Fibroblast of pulmonary artery (primary cell): ENCODE measurements at regions not wholly inside any gene's neighbourhood (a gene's known extent, or its start where the extent isn't known, plus 50 kb on each side); places are given as distances from the start of the nearest gene placed in this dataset.

ENCODE experiments used
- DNase-seq: peaks from one replicate; pipeline ENCODE4 v3.0.0-alpha.2; 2010; ENCODE audit warnings: low read depth
- H3K4me3 ChIP-seq: replicated peaks from 2 replicates; pipeline ENCODE4 v1.5.1; 2011; ENCODE audit warnings: low read depth, mild to moderate bottlenecking, control low read depth, low read length, moderate library complexity
- TF ChIP-seq, protein P1 (sequence below): IDR thresholded peaks from 2 replicates; pipeline ENCODE4 v1.5.1; 2011; ENCODE audit warnings: mild to moderate bottlenecking, control low read depth, low read length, inconsistent platforms; ENCODE audit errors: missing control alignments

DNA sequence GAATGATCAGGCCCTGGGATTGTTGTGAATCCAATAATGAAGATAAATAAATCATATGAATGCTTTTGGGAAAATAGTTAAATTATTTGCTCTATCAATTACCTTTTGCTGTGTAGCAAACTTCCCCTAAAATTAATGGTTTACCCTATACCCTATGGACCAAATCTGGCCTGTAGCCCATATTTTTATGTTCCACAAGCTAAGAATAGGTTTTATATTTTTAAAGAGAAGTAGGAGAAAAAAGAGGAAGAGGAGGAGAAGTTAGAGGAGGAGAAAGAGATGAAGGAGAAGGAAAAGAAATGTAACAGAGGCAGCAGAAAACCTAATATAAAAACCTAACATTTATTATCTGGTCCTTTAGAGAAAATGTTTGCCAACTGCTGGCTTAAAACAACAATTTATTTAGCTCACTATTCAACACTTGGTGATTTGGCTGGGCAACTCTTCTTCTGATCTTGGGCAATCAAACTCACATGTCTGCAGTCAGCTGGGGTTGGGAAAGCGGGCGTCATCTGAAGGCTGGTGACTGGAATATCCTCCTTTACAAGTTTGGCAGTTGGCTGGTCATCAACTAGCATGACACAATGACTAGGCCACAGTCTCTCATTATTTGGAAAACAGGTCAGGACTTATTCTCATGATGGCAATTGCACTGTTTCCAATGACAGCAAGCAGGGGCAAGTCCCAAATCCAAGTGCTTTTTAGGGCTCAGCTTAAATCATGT lies 522.9 kb downstream of the RASEF start:
- no peak overlapping the region for H3K4me3 ChIP-seq
- DNase-seq: no peak
- TF ChIP-seq, protein P1, sequence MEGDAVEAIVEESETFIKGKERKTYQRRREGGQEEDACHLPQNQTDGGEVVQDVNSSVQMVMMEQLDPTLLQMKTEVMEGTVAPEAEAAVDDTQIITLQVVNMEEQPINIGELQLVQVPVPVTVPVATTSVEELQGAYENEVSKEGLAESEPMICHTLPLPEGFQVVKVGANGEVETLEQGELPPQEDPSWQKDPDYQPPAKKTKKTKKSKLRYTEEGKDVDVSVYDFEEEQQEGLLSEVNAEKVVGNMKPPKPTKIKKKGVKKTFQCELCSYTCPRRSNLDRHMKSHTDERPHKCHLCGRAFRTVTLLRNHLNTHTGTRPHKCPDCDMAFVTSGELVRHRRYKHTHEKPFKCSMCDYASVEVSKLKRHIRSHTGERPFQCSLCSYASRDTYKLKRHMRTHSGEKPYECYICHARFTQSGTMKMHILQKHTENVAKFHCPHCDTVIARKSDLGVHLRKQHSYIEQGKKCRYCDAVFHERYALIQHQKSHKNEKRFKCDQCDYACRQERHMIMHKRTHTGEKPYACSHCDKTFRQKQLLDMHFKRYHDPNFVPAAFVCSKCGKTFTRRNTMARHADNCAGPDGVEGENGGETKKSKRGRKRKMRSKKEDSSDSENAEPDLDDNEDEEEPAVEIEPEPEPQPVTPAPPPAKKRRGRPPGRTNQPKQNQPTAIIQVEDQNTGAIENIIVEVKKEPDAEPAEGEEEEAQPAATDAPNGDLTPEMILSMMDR: no peak

- no peak overlapping the region for H3K4me3 ChIP-seq
- DNase-seq: no peak
- TF ChIP-seq, protein P1: no peak
Measured at GRCh38 chr9:82543726-82544125, 519.2 kb downstream of the RASEF start.

GRCh38 chr9:82546136-82546535 lies 516.8 kb downstream of the RASEF start:
- H3K4me3 ChIP-seq: no peak overlapping the region
- TF ChIP-seq, protein P1: no peak
- DNase-seq: no peak

GRCh38 chr9:82547995-82548394 lies 514.9 kb downstream of the RASEF start:
- H3K4me3 ChIP-seq: no peak overlapping the region
- DNase-seq: no peak
- TF ChIP-seq, protein P1: no peak

DNA sequence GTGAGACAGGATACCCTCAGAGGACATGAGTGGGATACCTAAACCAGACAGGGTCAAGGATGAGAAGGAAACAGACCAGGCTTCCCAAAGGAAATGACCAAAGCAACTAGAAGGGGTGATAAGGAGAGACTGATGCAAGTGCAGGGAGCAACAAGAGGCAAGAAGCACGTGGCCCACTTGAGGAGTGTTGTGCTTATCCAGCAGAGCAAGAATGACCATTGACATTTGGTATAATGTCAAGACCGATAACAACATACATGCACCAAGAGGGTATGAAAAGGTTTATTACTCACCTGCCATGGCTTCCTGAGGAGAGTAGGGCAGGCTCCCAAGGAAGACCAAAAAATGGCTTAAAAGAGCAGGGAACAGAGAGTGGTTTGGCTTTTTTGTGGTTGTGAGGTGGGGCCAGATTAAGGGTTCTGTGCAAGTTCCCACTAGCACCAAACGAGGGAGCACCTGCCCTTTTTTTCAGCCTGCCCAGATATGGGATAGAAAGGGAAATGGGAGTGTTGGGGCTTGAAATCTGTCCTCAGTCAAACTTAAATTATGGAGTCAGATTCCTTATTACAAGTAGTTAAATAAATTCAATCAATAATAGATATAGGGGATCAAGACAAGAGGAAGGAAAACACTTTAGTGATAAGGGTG lies 513.6 kb downstream of the RASEF start:
- TF ChIP-seq, protein P1: no peak
- H3K4me3 ChIP-seq: no peak overlapping the region
- no peak for DNase-seq

DNA sequence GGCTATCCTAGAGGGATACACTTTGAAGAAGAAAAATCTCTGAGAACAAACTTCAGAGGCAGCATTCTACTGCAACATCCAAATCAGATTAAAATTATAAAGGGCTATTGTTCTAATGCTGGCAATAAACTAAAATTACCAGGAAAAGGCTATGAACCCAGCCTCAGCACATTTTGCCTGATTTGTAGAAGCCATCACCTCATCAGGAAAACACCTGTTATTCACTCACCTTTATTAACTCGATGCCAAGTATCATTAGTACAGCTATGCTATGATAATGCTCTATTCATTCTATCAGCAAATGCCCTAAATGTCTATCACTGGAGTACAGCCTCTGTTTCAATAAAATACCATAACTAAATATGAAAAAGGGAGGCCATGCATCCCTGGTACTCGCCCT lies 510.2 kb downstream of the RASEF start:
- TF ChIP-seq, protein P1: no peak
- no peak for DNase-seq
- H3K4me3 ChIP-seq: no peak overlapping the region
